Superior temporal gyrus (tissue), 1 donor: ENCODE measurements at regions not wholly inside any gene's neighbourhood (a gene's known extent, or its start where the extent isn't known, plus 50 kb on each side); places are given as distances from the start of the nearest gene placed in this dataset.
"Not testable (repeated sequence)": the region's sequence is repeated elsewhere in the genome, so short reads cannot be mapped to it uniquely, and the experiment has no call there.

Experiments used
- DNase-seq: peaks from one replicate; pipeline ENCODE4 v3.0.0-alpha.2; 2016; ENCODE audit errors: extremely low spot score

DNA sequence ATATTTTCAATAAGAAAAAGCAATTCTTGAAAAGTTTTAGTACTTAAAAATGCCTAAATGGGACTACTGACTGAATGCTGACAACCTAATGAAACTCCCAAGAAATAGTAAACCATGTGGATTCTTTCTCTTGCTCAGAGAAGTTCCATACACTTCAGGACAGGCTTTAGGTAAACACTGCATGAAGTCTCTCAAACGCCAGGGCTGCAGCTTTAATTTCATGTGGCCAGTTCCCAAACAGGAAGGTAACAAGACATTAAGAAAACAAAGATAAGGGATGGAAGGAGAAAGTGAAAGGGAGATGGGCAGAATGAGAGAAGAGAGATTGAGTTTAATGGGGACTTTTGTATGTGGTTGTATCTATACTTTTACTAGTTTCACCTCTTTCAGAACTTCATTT lies 734.7 kb upstream of the PKDCC start:
- no peak for DNase-seq

DNA sequence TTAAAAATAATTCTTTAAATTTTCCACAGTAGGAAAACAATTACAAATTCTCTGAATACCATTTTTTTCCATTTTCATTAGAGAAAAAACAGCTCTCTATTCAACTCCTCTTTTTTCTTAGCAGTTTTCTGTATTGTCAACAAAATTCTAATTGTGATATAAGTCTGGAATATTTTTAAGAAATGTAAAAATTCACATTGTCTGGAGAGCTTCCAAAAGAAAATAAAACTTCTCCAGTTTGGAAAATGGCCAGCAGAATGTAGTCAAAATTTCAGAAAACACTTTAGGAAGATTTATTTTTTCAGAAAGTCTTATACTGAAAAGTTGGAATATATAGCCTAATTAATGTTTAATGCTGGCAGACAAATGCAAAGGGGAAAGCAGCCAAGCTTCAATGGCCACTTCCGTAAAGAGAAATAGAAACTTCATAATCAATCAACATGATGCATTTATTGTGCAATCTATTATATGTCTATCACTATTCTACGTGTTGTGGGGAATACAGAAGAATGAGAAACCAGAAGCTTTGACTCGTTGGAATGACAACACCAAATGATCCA lies 733.2 kb upstream of the PKDCC start:
- no peak for DNase-seq

DNA sequence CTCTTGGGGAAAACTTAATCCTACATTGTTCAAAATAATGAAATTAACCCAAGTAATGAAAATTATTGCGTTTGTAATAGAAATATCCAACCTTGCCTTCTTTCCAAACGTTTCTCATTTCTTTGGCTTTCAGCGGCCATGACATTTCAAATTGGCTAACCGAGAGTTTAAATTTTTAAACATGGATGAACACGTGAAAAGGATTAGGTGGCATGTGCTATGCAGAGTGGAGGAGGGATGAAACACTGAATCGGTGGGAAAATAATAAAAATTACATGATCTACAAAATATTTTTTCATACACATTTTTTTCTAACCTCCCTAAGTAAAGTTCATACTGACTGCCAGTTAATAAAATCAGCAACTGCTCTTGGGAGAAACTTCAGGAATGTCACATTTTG lies 728.4 kb upstream of the PKDCC start:
- no peak for DNase-seq

DNA sequence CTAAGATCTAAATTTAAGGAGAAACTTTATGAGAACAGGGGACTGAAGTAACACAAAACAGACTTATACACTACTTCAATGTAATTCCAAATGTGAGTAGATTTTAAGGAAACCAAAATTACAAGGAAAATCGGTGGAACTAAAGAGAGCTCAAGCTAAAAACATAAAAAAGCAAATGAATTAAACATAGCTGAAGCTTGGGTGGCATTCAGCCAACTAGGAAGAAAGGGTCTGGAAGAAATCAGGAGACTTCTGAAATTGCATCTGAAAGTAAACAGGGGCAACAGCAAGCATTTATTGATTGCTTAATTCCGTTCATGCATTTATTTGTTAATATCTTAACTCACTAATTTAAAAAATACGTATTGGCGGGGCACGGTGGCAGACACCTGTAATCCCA lies 727.3 kb upstream of the PKDCC start:
- no peak for DNase-seq

DNA sequence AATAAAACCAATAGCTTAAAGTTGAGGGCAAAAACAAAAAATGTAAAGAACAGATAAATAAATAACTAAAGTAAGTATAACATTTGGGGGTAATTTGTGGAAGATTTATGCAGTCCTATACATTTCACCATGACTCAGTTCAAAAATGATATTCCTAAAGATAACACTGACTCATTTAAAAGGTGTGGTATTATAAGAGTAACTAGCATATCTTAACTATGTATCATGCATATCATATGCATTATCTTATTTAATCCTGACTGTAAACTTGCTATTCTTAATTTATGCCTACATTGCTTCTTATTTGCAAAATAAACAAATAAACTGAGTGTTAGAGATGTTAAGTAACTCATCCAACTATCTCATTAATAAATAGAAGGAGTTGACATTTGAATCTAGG lies 726.5 kb upstream of the PKDCC start:
- DNase-seq, result no peak

DNA sequence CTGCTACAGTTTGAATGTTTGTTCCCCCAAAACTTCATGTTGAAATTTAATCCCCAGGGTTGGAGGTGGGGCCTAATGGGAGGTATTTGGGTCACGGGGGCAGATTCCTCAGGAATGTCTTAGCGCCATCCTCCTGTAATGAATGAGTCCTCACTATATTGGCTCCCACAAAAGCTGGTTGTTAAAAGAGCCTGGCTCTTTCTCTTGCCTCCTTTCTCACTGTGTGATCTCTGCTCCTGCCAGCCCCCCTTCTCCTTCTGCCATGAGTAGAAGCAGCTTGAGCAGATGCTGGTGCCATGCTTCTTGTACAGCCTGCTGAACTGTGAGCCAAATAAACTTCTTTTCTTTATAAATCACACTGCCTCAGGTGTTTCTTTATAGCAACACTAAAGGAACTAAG lies 721.0 kb upstream of the PKDCC start:
- DNase-seq, result no peak

GRCh38 chr2:41329040-41329439 lies 718.8 kb upstream of the PKDCC start:
- no peak for DNase-seq

DNA sequence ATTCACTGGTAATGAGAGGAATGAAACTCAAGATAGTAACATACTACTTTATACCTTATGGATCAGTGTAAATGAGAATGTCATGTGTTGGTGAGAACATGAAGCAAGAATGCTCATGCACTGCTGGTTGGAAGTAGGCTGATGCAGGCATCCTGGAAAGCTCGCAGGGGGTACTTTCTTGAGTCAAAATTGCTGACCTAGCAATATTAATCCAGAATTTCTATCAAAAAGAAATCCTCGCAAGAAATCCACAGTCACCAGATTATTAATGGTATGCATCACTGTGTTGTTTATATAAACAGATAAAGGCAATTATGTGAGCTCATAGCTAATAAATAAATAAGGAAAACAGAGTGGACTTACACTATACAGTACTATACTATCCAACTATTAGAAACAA lies 713.7 kb upstream of the PKDCC start:
- DNase-seq, result no peak

DNA sequence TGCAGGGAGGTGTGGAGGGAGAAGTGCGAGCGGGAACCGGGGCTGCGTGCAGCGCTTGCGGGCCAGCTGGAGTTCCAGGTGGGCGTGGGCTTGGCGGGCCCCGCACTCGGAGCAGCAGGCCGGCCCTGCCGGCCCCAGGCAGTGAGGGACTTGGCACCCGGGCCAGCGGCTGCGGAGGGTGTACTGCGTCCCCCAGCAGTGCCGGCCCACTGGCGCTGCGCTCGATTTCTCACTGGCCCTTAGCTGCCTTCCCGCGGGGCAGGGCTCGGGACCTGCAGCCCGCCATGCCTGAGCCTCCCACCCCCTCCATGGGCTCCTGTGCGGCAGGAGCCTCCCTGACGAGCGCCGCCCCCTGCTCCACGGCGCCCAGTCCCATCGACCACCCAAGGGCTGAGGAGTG lies 712.2 kb upstream of the PKDCC start:
- DNase-seq, result not testable (repeated sequence)

DNA sequence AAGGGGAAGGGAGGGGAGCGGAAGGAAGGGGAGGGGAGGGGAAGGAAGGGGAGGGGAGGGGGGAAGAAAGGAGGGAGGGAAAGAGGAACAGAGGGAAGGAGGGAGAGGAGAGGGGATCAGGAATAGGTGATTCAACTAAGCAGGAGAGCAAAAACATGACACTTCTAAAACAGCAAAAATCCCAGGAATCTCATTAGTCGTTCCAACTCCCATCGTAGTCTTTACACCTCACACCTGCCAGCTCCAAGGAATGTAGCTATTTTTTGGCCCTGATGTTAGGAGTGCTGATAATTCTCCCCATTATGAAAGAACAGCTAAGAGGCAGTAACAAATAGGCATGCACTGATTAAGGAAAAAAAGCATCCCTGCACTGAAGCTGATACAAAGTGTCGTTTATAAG lies 709.9 kb upstream of the PKDCC start:
- DNase-seq, result no peak

DNA sequence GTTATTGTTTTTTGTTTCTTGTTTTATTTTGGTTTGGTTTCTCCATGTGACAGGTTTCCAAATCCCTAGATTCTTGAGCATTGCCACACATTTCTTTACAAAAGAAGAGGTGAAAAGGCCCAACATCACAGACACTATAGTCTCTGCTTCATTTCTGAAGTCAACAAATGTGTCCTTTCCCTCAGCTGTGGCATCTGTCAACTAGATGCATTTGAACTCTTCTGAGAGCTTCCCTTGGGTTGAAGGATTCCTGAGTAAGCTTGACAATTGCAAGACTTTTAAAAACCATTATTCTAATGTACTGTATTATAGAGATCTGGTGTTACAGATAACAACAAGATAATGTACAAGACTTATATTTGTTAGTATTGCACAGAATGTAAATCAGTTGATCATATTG lies 703.3 kb upstream of the PKDCC start:
- DNase-seq, result no peak

DNA sequence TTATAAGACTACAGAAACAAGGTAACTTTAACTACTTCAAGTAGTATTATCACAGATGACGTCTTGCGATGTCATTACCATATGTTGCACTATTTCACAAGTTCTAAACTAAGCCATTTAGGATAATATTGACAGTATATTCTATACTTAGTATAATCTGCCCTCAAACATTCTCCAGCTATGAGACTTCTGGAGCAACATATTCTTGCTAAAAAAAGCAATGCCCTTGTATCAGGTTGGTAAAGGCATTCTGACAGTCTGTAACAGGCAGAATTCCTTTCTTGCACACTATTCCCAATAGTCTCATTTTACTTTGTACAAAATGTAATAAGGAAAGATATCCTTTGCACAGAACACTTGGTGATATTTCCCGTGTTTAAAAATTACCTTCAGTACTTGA lies 694.8 kb upstream of the PKDCC start:
- DNase-seq, result no peak

- no peak for DNase-seq
Observed at GRCh38 chr2:41355794-41356193, 692.0 kb upstream of the PKDCC start.

DNA sequence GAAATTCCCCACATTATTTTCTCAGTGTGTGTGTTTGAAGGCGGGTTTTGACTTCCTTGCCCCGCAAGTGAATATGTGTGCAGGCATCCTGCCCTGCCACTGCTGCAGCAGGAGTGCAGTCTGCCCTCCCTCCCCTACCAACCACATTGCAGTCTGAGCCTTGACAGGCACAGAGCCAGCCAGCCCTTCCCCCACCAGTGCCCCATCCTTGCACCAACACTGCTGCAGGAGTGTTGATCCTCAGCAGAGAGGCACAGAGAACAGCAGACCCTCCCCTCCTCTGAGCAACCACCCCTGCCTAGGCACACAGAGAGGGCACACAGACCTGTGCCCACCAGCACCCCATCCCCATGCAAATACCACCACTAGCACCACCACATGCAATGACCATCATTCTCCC lies 683.0 kb upstream of the PKDCC start:
- no peak for DNase-seq

GRCh38 chr2:41375901-41376300 lies 671.9 kb upstream of the PKDCC start:
- no peak for DNase-seq

DNA sequence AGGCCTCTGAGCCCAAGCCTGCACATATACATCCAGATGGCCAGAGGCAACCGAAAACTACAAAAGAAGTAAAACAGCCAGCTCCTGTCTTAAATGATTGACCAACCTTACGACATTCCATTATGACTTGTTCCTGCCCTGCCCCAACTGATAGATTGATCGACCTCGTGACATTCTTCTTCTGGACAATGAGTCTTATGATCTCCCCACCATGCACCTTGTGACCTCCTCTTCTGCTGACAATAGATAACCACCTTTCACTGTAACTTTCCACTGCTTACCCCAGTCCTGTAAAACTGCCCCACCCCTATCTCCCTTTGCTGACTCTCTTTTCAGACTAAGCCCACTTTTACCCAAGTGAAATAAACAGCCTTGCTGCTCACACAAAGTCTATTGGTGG lies 670.0 kb upstream of the PKDCC start:
- no peak for DNase-seq

- no peak for DNase-seq
Observed at GRCh38 chr2:41378420-41378819, 669.4 kb upstream of the PKDCC start.

GRCh38 chr2:41379496-41380221 lies 668.2 kb upstream of the PKDCC start:
- no peak for DNase-seq

DNA sequence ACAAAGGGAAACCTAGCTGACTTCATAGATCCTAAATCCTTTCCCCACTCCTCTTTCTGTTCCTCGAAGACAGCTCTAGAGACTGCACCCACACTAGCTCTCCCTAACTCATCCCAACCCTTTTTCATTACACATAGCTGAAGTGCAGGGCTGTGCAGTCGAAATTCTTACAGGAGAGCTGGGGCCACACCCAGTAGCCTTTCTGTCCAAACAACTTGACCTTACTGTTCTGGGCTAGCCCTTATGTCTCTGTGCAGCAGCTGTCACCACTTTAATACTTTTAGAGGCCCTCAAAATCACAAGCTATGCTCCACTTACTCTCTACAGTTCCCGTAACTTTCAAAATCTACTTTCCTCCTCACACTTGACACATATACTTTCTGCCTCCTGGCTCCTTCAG lies 666.1 kb upstream of the PKDCC start:
- no peak for DNase-seq

DNA sequence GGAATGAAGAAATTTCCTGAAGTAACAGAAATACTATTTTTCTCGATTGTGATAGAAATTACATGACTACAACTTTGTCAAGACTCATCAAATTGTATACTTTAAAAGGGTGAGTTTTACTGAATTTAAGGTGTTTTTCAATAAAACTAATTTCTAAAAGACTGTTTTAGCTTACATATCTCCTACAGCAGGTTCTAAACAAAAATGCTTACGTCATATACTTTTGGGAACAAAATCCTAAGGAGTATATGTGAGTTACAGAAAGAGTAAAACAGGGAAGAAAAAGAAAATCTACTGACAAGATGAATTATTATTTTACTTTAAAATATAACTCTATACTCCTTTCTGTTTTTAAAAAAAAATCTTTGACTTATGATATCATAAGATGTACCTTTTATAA lies 660.3 kb upstream of the PKDCC start:
- DNase-seq, result no peak

DNA sequence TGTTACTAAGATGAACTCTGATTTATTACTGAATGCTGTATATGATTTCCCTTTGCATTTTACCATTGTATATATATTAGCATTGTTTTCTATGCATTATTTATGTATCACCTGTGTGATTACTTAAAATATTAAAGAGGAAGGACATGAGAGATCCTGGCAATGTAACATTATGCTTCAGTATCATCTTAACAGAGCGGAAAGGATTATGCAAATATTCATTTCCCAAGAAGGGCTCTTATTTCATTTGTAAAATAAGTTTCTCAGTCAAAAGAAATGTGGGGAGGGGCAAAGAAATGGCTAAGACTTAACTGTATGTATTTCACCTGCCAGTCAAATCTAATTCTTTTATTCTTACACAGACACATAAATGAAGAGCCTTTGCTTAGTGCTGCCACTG lies 654.2 kb upstream of the PKDCC start:
- no peak for DNase-seq

DNA sequence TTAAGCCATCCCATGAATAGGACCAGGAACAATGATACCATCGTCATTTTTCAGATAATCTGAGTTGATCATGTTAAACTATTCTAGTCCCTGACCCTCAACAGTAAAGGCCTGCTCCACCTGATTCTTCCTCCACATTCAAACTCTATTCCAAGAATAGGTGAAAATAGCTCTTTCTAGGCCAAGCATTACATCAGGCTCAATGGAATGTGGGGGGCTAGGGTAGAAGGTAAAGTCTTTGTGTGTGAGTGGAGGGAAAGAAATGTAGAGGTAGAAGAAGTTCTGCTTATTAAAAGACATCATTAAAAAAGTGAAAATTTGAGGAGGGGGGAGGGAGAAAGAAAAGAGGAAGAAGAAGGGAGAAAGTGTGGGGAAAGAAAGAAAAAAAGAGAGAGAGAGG lies 653.3 kb upstream of the PKDCC start:
- no peak for DNase-seq

GRCh38 chr2:41395692-41396091 lies 652.1 kb upstream of the PKDCC start:
- DNase-seq, result no peak

DNA sequence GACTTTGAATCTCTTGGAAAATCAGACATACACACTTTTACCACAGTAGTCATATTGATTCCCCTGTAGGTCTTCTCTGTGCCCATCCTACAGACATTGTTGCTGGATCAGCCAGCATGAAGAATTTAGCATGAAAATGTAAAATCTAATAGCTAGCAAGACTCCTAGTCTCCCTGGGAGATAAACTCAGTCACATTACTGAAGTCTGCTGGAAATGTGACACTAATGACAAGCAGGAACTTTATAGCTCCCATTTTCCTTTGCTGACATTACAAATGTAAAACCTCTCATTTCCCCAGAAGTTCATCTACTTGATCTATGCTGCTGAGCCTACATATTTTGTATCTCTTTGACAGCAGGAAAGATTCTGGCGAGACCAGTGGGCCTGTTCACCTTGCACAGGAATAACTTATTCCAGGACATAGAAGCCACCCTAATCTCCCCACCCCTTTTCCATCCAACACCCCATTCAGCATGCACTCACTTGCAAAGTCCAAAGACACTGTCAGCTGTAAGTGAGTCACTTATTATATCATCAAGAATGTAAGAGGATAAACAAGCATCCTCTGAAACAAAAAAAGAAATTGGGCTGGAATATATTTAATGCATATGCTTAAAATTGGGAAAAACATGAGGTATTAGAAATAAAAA lies 648.3 kb upstream of the PKDCC start:
- no peak for DNase-seq
